ENCODE measurements at regions not wholly inside any gene's neighbourhood (a gene's known extent, or its start where the extent isn't known, plus 50 kb on each side); places are given as distances from the start of the nearest gene placed in this dataset.

DNA sequence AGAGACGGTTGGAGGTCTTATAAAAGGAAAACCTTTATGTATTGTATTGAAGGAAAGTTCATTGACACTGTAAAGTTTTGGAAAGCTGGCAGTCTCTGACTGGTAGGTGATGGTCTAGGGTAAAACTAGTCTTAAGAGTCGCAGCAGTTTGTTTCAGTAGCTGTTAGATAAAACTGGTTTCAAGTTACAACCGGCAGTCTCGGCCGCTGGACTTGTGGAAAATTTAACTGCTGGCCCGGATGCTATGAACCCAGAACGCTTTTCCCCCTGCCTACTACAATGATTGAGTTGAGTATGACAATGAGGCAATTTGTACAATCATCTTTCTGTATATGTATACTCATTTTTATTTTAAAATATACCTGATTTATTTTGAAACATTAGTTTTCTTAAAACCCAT, 1426.9 kb downstream of the AACS start:
- TF ChIP-seq EZH2 (IDR thresholded peaks at IDR 0.05; ENCODE audit: borderline replicate concordance, low read length) = no peak
- TF ChIP-seq, protein P1, sequence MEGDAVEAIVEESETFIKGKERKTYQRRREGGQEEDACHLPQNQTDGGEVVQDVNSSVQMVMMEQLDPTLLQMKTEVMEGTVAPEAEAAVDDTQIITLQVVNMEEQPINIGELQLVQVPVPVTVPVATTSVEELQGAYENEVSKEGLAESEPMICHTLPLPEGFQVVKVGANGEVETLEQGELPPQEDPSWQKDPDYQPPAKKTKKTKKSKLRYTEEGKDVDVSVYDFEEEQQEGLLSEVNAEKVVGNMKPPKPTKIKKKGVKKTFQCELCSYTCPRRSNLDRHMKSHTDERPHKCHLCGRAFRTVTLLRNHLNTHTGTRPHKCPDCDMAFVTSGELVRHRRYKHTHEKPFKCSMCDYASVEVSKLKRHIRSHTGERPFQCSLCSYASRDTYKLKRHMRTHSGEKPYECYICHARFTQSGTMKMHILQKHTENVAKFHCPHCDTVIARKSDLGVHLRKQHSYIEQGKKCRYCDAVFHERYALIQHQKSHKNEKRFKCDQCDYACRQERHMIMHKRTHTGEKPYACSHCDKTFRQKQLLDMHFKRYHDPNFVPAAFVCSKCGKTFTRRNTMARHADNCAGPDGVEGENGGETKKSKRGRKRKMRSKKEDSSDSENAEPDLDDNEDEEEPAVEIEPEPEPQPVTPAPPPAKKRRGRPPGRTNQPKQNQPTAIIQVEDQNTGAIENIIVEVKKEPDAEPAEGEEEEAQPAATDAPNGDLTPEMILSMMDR (IDR thresholded peaks at IDR 0.05; ENCODE audit: low read length) = no peak
